ENCODE measurements at regions not wholly inside any gene's neighbourhood (a gene's known extent, or its start where the extent isn't known, plus 50 kb on each side); places are given as distances from the start of the nearest gene placed in this dataset.

- TF ChIP-seq CTCF (IDR thresholded peaks at IDR 0.05) (no peak), EZH2 (IDR thresholded peaks at IDR 0.05; ENCODE audit: borderline replicate concordance, insufficient read depth, low read depth, low read length, poor library complexity, severe bottlenecking) (no peak)
Observed at GRCh38 chr6:22110061-22110460, 186.8 kb downstream of the PRL start.

Data from B cell (primary cell).